ENCODE measurements at regions not wholly inside any gene's neighbourhood (a gene's known extent, or its start where the extent isn't known, plus 50 kb on each side); places are given as distances from the start of the nearest gene placed in this dataset.

GRCh38 chr17:34070712-34071111 is 184.4 kb upstream of the CCL2 start:
- no peaks in the 10 kb centered on the region for H3K36me3 ChIP-seq (replicated peaks in 1 of 2; ENCODE audit: control extremely low read depth in 1 of 2, control insufficient read depth in 1 of 2, extremely low read depth in 1 of 2, insufficient read depth in 2 of 2, low read length in 1 of 2)
- Mint-ChIP-seq H3K4me3 (no peak overlapping the region), H3K9me3 (ENCODE audit: insufficient read depth) (no peaks in the 10 kb centered on the region), H3K27me3 (peaks cover 10% of the 10 kb centered on the region), H3K4me1 (no peaks in the 10 kb centered on the region), H3K27ac (no peak overlapping the region)
- CTCF ChIA-PET, result no interaction called here
- DNase-seq (no peak), ATAC-seq (ENCODE audit: low read depth) (no peak)
- H3K27ac ChIP-seq (ENCODE audit: low read length in 2 of 2), result no peak overlapping the region
- peaks cover 0 to 6% (median 0%) of the 10 kb centered on the region in 3 donors for H3K9me3 ChIP-seq (ENCODE audit: control extremely low read depth in 1 of 3, control insufficient read depth in 2 of 3, insufficient read depth in 1 of 3, low read length in 2 of 3)
- no peak overlapping the region for H3K9ac ChIP-seq (ENCODE audit: low read length)
- no peaks in the 10 kb centered on the region for H4K20me1 ChIP-seq (ENCODE audit: control insufficient read depth, insufficient read depth, low read length, poor library complexity, severe bottlenecking)
- H3K4me2 ChIP-seq (replicated peaks; ENCODE audit: low read depth, low read length, poor library complexity, severe bottlenecking), result no peak overlapping the region
- intact Hi-C loops (cut with micrococcal nuclease), result no loop called here
- no peaks in the 10 kb centered on the region for H3K79me2 ChIP-seq (ENCODE audit: control insufficient read depth, insufficient read depth, low read length)
- no peaks in the 10 kb centered on the region for H3K4me1 ChIP-seq (ENCODE audit: control insufficient read depth in 2 of 2, insufficient read depth in 2 of 2, low read length in 2 of 2)
- POLR2A ChIA-PET, result no interaction called here
- no peak for TF ChIP-seq CTCF (IDR thresholded peaks at IDR 0.05)
- no peak for TF ChIP-seq EZH2 (IDR thresholded peaks at IDR 0.05; ENCODE audit: borderline replicate concordance, insufficient read depth, low read depth, low read length, poor library complexity, severe bottlenecking)
- no peak overlapping the region for H3K4me3 ChIP-seq (ENCODE audit: control extremely low read depth in 1 of 5, extremely low read depth in 1 of 5, insufficient read depth in 1 of 5, low read depth in 2 of 5, low read length in 4 of 5)
- 80% methylated on average over 1 of the region's 4 CpGs for WGBS (ENCODE audit: insufficient coverage)
- H2AFZ ChIP-seq (ENCODE audit: insufficient read depth, low read depth, low read length, poor library complexity, severe bottlenecking), result no peak overlapping the region
- H3K27me3 ChIP-seq (replicated peaks in 1 of 4; ENCODE audit: control extremely low read depth in 1 of 4, control insufficient read depth in 3 of 4, insufficient read depth in 4 of 4, low read length in 3 of 4), result no peaks in the 10 kb centered on the region

DNA sequence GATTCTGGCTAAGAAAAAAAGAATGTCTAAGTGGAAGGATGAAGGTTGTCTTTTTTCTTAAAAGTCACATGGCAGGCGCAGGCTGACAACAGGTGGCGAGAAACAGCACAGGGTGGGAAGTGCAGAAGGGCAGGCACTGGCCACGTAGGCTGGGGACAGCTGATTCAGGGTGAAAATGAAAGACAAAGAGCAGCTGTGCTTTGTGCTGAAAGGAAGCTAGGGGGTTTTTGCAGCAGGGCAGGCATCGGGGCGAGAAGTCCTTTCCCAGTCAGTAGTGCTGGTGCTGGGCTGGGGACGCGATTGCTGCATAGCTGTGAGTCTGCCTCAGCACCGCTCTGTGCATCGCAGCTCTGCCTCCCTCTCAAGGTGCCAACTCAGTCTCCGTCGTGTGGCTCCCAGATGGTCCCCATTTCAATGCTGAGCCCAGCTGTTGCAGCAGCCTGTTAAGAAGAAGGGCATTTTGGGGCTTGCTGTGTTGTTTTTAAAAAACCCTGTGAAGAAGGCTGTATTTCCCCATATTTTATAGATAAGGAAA is 183.1 kb upstream of the CCL2 start:
- Mint-ChIP-seq H3K4me1 (no peaks in the 10 kb centered on the region), H3K27ac (no peak overlapping the region), H3K4me3 (no peak overlapping the region), H3K27me3 (peaks cover 10% of the 10 kb centered on the region), H3K9me3 (ENCODE audit: insufficient read depth) (no peaks in the 10 kb centered on the region)
- Histone ChIP-seq H2AFZ (ENCODE audit: insufficient read depth, low read depth, low read length, poor library complexity, severe bottlenecking) (no peak overlapping the region), H4K20me1 (ENCODE audit: control insufficient read depth, insufficient read depth, low read length, poor library complexity, severe bottlenecking) (no peaks in the 10 kb centered on the region), H3K9ac (ENCODE audit: low read length) (no peak overlapping the region), H3K4me3 (ENCODE audit: control extremely low read depth in 1 of 5, extremely low read depth in 1 of 5, insufficient read depth in 1 of 5, low read depth in 2 of 5, low read length in 4 of 5) (no peak overlapping the region), H3K9me3 (ENCODE audit: control extremely low read depth in 1 of 3, control insufficient read depth in 2 of 3, insufficient read depth in 1 of 3, low read length in 2 of 3) (peaks cover 0 to 6% (median 0%) of the 10 kb centered on the region in 3 donors), H3K4me1 (ENCODE audit: control insufficient read depth in 2 of 2, insufficient read depth in 2 of 2, low read length in 2 of 2) (no peaks in the 10 kb centered on the region), H3K27me3 (replicated peaks in 1 of 4; ENCODE audit: control extremely low read depth in 1 of 4, control insufficient read depth in 3 of 4, insufficient read depth in 4 of 4, low read length in 3 of 4) (no peaks in the 10 kb centered on the region), H3K4me2 (replicated peaks; ENCODE audit: low read depth, low read length, poor library complexity, severe bottlenecking) (no peak overlapping the region), H3K27ac (ENCODE audit: low read length in 2 of 2) (no peak overlapping the region), H3K36me3 (replicated peaks in 1 of 2; ENCODE audit: control extremely low read depth in 1 of 2, control insufficient read depth in 1 of 2, extremely low read depth in 1 of 2, insufficient read depth in 2 of 2, low read length in 1 of 2) (no peaks in the 10 kb centered on the region), H3K79me2 (ENCODE audit: control insufficient read depth, insufficient read depth, low read length) (no peaks in the 10 kb centered on the region)
- ChIA-PET POLR2A (no interaction called here), CTCF (no interaction called here)
- intact Hi-C loops (cut with micrococcal nuclease), result no loop called here
- 76% methylated on average over 7 of the region's 11 CpGs for WGBS (ENCODE audit: insufficient coverage)
- no peak for ATAC-seq (ENCODE audit: low read depth)
- no peak for TF ChIP-seq CTCF (IDR thresholded peaks at IDR 0.05)
- TF ChIP-seq EZH2 (IDR thresholded peaks at IDR 0.05; ENCODE audit: borderline replicate concordance, insufficient read depth, low read depth, low read length, poor library complexity, severe bottlenecking), result no peak
- DNase-seq, result no peak
